Left lung (tissue), 4 donors: ENCODE measurements at regions not wholly inside any gene's neighbourhood (a gene's known extent, or its start where the extent isn't known, plus 50 kb on each side); places are given as distances from the start of the nearest gene placed in this dataset.
"Not testable (repeated sequence)": the region's sequence is repeated elsewhere in the genome, so short reads cannot be mapped to it uniquely, and the experiment has no call there.

ENCODE experiments used
- ATAC-seq: fragments of 200-7000 bp; cut with Tn5 transposase; one replicate; pipeline ENCODE4 v1.9.1; 2020; ENCODE audit warnings: moderate library complexity
- DNase-seq, 4 donors: peaks; one replicate each; pipeline ENCODE4 v3.0.0-alpha.2; 2013 to 2020
- H3K27ac ChIP-seq, 2 donors: fragments of 200-600 bp; sonication (generic) in 1 of 2; one replicate each; pipeline versions ENCODE4 v1.5.0 to v1.8.0; 2020 to 2021
- H3K27me3 ChIP-seq, 2 donors: fragments of 200-600 bp; sonication (generic) in 1 of 2; one replicate each; pipeline versions ENCODE4 v1.5.0 to v1.8.0; 2020 to 2021
- H3K36me3 ChIP-seq, 2 donors: fragments of 200-600 bp; sonication (generic) in 1 of 2; one replicate each; pipeline versions ENCODE4 v1.5.0 to v1.8.0; 2020 to 2021
- H3K4me1 ChIP-seq, 2 donors: fragments of 200-600 bp; one replicate each; pipeline ENCODE4 v1.8.0; 2021
- H3K4me3 ChIP-seq, 2 donors: fragments of 200-600 bp; sonication (generic) in 1 of 2; one replicate each; pipeline versions ENCODE4 v1.5.0 to v1.8.0; 2020 to 2021; ENCODE audit warnings: mild to moderate bottlenecking in 1 of 2
- H3K9me3 ChIP-seq, 2 donors: fragments of 200-600 bp; sonication (generic) in 1 of 2; one replicate each; pipeline versions ENCODE4 v1.5.0 to v1.8.0; 2020 to 2021
- intact Hi-C, 2 donors: fragments of 100-400 bp; cut with DNase I; formaldehyde crosslinking; loops; one replicate each; pipeline versions ENCODE4 v1.11.2 to v1.14.2; 2022
- TF ChIP-seq, protein P1 (sequence below), 2 donors: fragments of 200-600 bp; sonication (generic) in 1 of 2; IDR thresholded peaks; one replicate each; pipeline versions ENCODE4 v1.5.0 to v1.8.0; 2021; ENCODE audit warnings: antibody characterized with exemption in 2 of 2
- donor health status: DM: no; HTN: yes; CAD: no.
- donor health status: DM: no; HTN: no; CAD: no.

DNA sequence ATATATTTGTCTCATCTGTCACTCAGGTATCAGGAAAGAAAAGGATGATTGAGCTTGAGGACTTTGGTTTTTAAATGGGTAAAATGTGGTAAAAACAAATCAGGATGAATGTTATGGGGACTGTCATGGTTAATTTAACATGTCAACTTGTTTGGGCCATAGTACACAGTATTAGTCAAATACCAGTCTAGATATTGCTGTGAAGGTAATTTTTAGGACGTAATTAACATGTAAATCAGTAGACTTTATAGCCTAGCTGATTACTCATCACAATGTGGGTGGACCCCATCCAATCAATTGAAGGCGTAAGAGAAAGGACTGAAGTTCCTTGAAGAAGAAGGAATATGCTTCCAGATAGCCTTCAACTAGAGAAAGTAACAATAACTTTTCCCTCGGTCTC lies 275.7 kb upstream of the ZNF804A start:
- H3K27ac ChIP-seq, result no peak overlapping the region
- no peak for ATAC-seq
- TF ChIP-seq, protein P1, sequence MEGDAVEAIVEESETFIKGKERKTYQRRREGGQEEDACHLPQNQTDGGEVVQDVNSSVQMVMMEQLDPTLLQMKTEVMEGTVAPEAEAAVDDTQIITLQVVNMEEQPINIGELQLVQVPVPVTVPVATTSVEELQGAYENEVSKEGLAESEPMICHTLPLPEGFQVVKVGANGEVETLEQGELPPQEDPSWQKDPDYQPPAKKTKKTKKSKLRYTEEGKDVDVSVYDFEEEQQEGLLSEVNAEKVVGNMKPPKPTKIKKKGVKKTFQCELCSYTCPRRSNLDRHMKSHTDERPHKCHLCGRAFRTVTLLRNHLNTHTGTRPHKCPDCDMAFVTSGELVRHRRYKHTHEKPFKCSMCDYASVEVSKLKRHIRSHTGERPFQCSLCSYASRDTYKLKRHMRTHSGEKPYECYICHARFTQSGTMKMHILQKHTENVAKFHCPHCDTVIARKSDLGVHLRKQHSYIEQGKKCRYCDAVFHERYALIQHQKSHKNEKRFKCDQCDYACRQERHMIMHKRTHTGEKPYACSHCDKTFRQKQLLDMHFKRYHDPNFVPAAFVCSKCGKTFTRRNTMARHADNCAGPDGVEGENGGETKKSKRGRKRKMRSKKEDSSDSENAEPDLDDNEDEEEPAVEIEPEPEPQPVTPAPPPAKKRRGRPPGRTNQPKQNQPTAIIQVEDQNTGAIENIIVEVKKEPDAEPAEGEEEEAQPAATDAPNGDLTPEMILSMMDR (IDR thresholded peaks at IDR 0.05), result no peak
- no peaks in the 10 kb centered on the region for H3K27me3 ChIP-seq
- H3K36me3 ChIP-seq, result no peaks in the 10 kb centered on the region
- H3K4me3 ChIP-seq, result no peak overlapping the region
- no peak for DNase-seq
- H3K4me1 ChIP-seq, result no peaks in the 10 kb centered on the region
- intact Hi-C loops, result no loop called here
- H3K9me3 ChIP-seq, result no peaks in the 10 kb centered on the region

GRCh38 chr2:184326066-184326465 lies 272.3 kb upstream of the ZNF804A start:
- TF ChIP-seq, protein P1 (IDR thresholded peaks at IDR 0.05), result no peak
- Histone ChIP-seq H3K9me3 (peaks cover 0 to 2% of the 10 kb centered on the region in 2 donors), H3K36me3 (no peaks in the 10 kb centered on the region), H3K4me3 (no peak overlapping the region), H3K4me1 (no peaks in the 10 kb centered on the region), H3K27me3 (no peaks in the 10 kb centered on the region), H3K27ac (no peak overlapping the region)
- DNase-seq (no peak), ATAC-seq (no peak)
- intact Hi-C loops, result no loop called here

GRCh38 chr2:184327805-184328204 lies 270.5 kb upstream of the ZNF804A start:
- intact Hi-C loops, result not testable (repeated sequence)

DNA sequence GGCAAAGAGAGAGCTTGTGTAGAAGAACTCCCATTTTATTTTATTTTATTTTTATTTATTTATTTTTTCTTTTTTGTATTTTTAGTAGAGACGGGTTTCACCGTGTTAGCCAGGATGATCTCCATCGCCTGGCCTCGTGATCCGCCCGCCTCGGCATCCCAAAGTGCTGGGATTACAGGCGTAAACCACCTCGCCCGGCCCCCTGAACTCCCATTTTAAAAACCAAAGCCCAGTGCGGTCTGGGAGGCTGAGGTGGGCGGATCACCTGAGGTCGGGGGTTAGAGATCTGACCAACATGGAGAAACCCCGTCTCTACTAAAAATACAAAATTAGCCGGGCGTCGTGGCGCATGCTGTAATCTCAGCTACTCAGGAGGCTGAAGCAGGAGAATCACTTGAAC lies 267.8 kb upstream of the ZNF804A start:
- H3K9me3 ChIP-seq, intact Hi-C loops, H3K27me3 ChIP-seq, H3K36me3 ChIP-seq, ATAC-seq, H3K27ac ChIP-seq, H3K4me3 ChIP-seq, H3K4me1 ChIP-seq: not testable (repeated sequence)
- peak in 1 of 4 donors; percentile 28 for DNase-seq

More at GRCh38 chr2:184327805-184328204, 270.5 kb upstream of the ZNF804A start:
- peak in 1 of 4 donors; percentile 72 for DNase-seq
- not testable (repeated sequence) for H3K27ac ChIP-seq, ATAC-seq, H3K4me1 ChIP-seq, H3K4me3 ChIP-seq, H3K27me3 ChIP-seq, H3K9me3 ChIP-seq, H3K36me3 ChIP-seq

DNA sequence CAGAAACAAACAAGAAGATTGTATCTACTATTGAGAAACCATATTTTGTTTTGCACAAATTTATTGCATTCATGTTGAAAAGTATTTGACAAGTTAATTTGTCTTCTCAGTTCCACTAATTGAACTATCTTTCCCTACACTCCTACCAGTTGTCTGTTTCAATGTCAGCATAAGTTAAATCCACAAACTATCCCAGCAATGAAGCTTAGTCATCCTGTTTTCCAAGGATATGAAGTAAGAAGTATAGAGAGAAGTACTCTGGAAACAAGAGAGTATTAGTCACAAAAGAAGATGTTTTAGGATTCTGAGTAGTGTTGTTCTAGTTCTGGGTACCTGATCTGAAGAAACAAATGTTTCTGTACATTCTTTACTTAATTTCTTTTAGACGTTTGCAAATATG lies 261.6 kb upstream of the ZNF804A start:
- H3K36me3 ChIP-seq, result no peaks in the 10 kb centered on the region
- TF ChIP-seq, protein P1 (IDR thresholded peaks at IDR 0.05), result no peak
- no peak overlapping the region for H3K27ac ChIP-seq
- no peaks in the 10 kb centered on the region for H3K27me3 ChIP-seq
- H3K4me3 ChIP-seq, result no peak overlapping the region
- no peaks in the 10 kb centered on the region for H3K9me3 ChIP-seq
- intact Hi-C loops, result no loop called here
- no peaks in the 10 kb centered on the region for H3K4me1 ChIP-seq
- DNase-seq (no peak), ATAC-seq (no peak)

- DNase-seq (no peak), ATAC-seq (no peak)
- Histone ChIP-seq H3K36me3 (no peaks in the 10 kb centered on the region), H3K9me3 (no peaks in the 10 kb centered on the region), H3K4me1 (no peaks in the 10 kb centered on the region), H3K27ac (no peak overlapping the region), H3K27me3 (no peaks in the 10 kb centered on the region), H3K4me3 (no peak overlapping the region)
- TF ChIP-seq, protein P1 (IDR thresholded peaks at IDR 0.05), result no peak
- intact Hi-C loops, result no loop called here
Measured at GRCh38 chr2:184338771-184339170, 259.6 kb upstream of the ZNF804A start.
